Neural cell (in vitro differentiated cells): ENCODE measurements at regions not wholly inside any gene's neighbourhood (a gene's known extent, or its start where the extent isn't known, plus 50 kb on each side); places are given as distances from the start of the nearest gene placed in this dataset.

Source experiments
- H2AFZ ChIP-seq: fragments of 200-600, 300-800 bp; sonication (generic), shearing (Covaris generic); 2 replicates; pipeline ENCODE4 v1.6.0; 2014; ENCODE audit warnings: low read depth, mild to moderate bottlenecking, antibody characterized with exemption, low read length, moderate library complexity
- H3F3A ChIP-seq: fragments of 200-600 bp; shearing (Covaris generic); 2 replicates; pipeline ENCODE4 v1.6.1; 2016; ENCODE audit warnings: mild to moderate bottlenecking, moderate library complexity, mixed read lengths, antibody characterized with exemption, low read length; ENCODE audit not compliant: insufficient read depth, poor library complexity, severe bottlenecking
- H3K27ac ChIP-seq: fragments of 200-600, 300-800 bp; sonication (generic), shearing (Covaris generic); 2 replicates; pipeline ENCODE4 v1.5.1; 2014; ENCODE audit warnings: mild to moderate bottlenecking, low read length, moderate library complexity
- H3K27me3 ChIP-seq: fragments of 300-800, 200-600 bp; sonication (generic), shearing (Covaris generic); 2 replicates; pipeline ENCODE4 v1.6.0; 2014; ENCODE audit warnings: mild to moderate bottlenecking, low read depth, low read length, moderate library complexity; ENCODE audit not compliant: insufficient read depth
- H3K36me3 ChIP-seq: fragments of 300-800, 200-600 bp; sonication (generic), shearing (Covaris generic); 2 replicates; pipeline ENCODE4 v1.5.1; 2014; ENCODE audit warnings: mild to moderate bottlenecking, antibody characterized with exemption, low read length, moderate library complexity; ENCODE audit not compliant: insufficient read depth
- H3K4me2 ChIP-seq: fragments of 300-800, 200-600 bp; sonication (generic), shearing (Covaris generic); 2 replicates; pipeline ENCODE4 v1.6.0; 2014; ENCODE audit warnings: mild to moderate bottlenecking, low read length
- H3K4me3 ChIP-seq: fragments of 300-800, 200-600 bp; sonication (generic), shearing (Covaris generic); 2 replicates; pipeline ENCODE4 v1.5.1; 2014; ENCODE audit warnings: mild to moderate bottlenecking, low read length, moderate library complexity
- H3K79me2 ChIP-seq: fragments of 200-600 bp; shearing (Covaris generic); replicated peaks from 2 replicates; pipeline ENCODE4 v1.6.0; 2014; ENCODE audit warnings: mild to moderate bottlenecking, low read length, moderate library complexity; ENCODE audit not compliant: insufficient read depth
- H3K9ac ChIP-seq: fragments of 300-800, 200-600 bp; sonication (generic), shearing (Covaris generic); 2 replicates; pipeline ENCODE4 v1.6.1; 2016; ENCODE audit warnings: mild to moderate bottlenecking, low read length, mixed read lengths
- H3K9me2 ChIP-seq: fragments of 200-600 bp; shearing (Covaris generic); 2 replicates; pipeline ENCODE4 v1.6.1; 2016; ENCODE audit warnings: mild to moderate bottlenecking, low read length, mixed read lengths; ENCODE audit not compliant: insufficient read depth
- H3K9me3 ChIP-seq: fragments of 200-600, 300-800 bp; sonication (generic), shearing (Covaris generic); 2 replicates; pipeline ENCODE4 v1.6.1; 2016; ENCODE audit warnings: mild to moderate bottlenecking, mixed run types, low read length, moderate library complexity, mixed read lengths
- H4K20me1 ChIP-seq: fragments of 200-600 bp; shearing (Covaris generic); 2 replicates; pipeline ENCODE4 v1.6.1; 2016; ENCODE audit warnings: mild to moderate bottlenecking, mixed run types; ENCODE audit not compliant: insufficient read depth
- CTCF ChIP-seq: fragments of 450-650 bp; IDR thresholded peaks from 2 replicates; pipeline ENCODE4 v1.5.1; 2014; ENCODE audit warnings: antibody characterized with exemption, mild to moderate bottlenecking, moderate library complexity; ENCODE audit not compliant: poor library complexity, severe bottlenecking
- EP300 ChIP-seq: fragments of 450-650 bp; conservative IDR thresholded peaks from 2 replicates; pipeline ENCODE4 v1.6.1; 2014; ENCODE audit warnings: antibody characterized with exemption, mild to moderate bottlenecking, moderate library complexity; ENCODE audit not compliant: poor library complexity, severe bottlenecking
- EZH2 ChIP-seq: fragments of 200-600, 300-800 bp; shearing (Covaris generic), sonication (generic); IDR thresholded peaks from 2 replicates; pipeline ENCODE4 v1.6.1; 2014; ENCODE audit warnings: antibody characterized with exemption, low read length, borderline replicate concordance, mild to moderate bottlenecking; ENCODE audit not compliant: insufficient read depth, poor library complexity, severe bottlenecking
- MXI1 ChIP-seq: fragments of 450-650 bp; conservative IDR thresholded peaks from 2 replicates; pipeline ENCODE4 v1.6.1; 2014; ENCODE audit warnings: antibody characterized with exemption, mild to moderate bottlenecking; ENCODE audit not compliant: poor library complexity, severe bottlenecking
- POLR2AphosphoS5 ChIP-seq: IDR thresholded peaks from 2 replicates; pipeline ENCODE4 v1.6.1; 2012
- RAD21 ChIP-seq: fragments of 450-650 bp; conservative IDR thresholded peaks from 2 replicates; pipeline ENCODE4 v1.6.1; 2014; ENCODE audit warnings: antibody characterized with exemption, mild to moderate bottlenecking, moderate library complexity
- SMC3 ChIP-seq: fragments of 450-650 bp; conservative IDR thresholded peaks from 2 replicates; pipeline ENCODE4 v1.6.1; 2014; ENCODE audit warnings: antibody characterized with exemption, mild to moderate bottlenecking, moderate library complexity; ENCODE audit not compliant: poor library complexity
- TAF1 ChIP-seq: IDR thresholded peaks from 2 replicates; pipeline ENCODE4 v1.6.1; 2012; ENCODE audit warnings: low read depth
- TF ChIP-seq, protein P1 (sequence below): IDR thresholded peaks from 2 replicates; pipeline ENCODE4 v1.6.1; 2012; ENCODE audit warnings: borderline replicate concordance

GRCh38 chr2:42843131-42843530 is 50.7 kb upstream of the HAAO start:
- no peaks in the 10 kb centered on the region for H3F3A ChIP-seq
- no peak overlapping the region for H3K9ac ChIP-seq
- no peaks in the 10 kb centered on the region for H4K20me1 ChIP-seq
- H3K9me3 ChIP-seq, result no peaks in the 10 kb centered on the region
- no peak overlapping the region for H3K4me2 ChIP-seq
- H2AFZ ChIP-seq, result no peak overlapping the region
- no peaks in the 10 kb centered on the region for H3K27me3 ChIP-seq
- H3K36me3 ChIP-seq, result no peaks in the 10 kb centered on the region
- no peak overlapping the region for H3K4me3 ChIP-seq
- H3K27ac ChIP-seq, result no peak overlapping the region
- no peaks in the 10 kb centered on the region for H3K79me2 ChIP-seq
- H3K9me2 ChIP-seq, result no peaks in the 10 kb centered on the region
- no peak for TF ChIP-seq POLR2AphosphoS5
- no peak for TF ChIP-seq EZH2
- TF ChIP-seq RAD21, result no peak
- TF ChIP-seq MXI1, result no peak
- TF ChIP-seq TAF1, result no peak
- TF ChIP-seq CTCF, result no peak
- TF ChIP-seq EP300, result no peak
- no peak for TF ChIP-seq SMC3
- TF ChIP-seq, protein P1, sequence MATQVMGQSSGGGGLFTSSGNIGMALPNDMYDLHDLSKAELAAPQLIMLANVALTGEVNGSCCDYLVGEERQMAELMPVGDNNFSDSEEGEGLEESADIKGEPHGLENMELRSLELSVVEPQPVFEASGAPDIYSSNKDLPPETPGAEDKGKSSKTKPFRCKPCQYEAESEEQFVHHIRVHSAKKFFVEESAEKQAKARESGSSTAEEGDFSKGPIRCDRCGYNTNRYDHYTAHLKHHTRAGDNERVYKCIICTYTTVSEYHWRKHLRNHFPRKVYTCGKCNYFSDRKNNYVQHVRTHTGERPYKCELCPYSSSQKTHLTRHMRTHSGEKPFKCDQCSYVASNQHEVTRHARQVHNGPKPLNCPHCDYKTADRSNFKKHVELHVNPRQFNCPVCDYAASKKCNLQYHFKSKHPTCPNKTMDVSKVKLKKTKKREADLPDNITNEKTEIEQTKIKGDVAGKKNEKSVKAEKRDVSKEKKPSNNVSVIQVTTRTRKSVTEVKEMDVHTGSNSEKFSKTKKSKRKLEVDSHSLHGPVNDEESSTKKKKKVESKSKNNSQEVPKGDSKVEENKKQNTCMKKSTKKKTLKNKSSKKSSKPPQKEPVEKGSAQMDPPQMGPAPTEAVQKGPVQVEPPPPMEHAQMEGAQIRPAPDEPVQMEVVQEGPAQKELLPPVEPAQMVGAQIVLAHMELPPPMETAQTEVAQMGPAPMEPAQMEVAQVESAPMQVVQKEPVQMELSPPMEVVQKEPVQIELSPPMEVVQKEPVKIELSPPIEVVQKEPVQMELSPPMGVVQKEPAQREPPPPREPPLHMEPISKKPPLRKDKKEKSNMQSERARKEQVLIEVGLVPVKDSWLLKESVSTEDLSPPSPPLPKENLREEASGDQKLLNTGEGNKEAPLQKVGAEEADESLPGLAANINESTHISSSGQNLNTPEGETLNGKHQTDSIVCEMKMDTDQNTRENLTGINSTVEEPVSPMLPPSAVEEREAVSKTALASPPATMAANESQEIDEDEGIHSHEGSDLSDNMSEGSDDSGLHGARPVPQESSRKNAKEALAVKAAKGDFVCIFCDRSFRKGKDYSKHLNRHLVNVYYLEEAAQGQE, result no peak

- Histone ChIP-seq H4K20me1 (no peaks in the 10 kb centered on the region), H3K79me2 (no peaks in the 10 kb centered on the region), H3K9ac (no peak overlapping the region), H3K9me2 (no peaks in the 10 kb centered on the region), H3K36me3 (no peaks in the 10 kb centered on the region), H3K27ac (no peak overlapping the region), H3K27me3 (no peaks in the 10 kb centered on the region), H3K4me3 (no peak overlapping the region), H3F3A (no peaks in the 10 kb centered on the region), H3K9me3 (no peaks in the 10 kb centered on the region), H3K4me2 (no peak overlapping the region), H2AFZ (no peak overlapping the region)
- TF ChIP-seq, protein P1, result no peak
- TF ChIP-seq MXI1 (no peak), POLR2AphosphoS5 (no peak), CTCF (no peak), RAD21 (no peak), EP300 (no peak)
Measured at GRCh38 chr2:42842466-42842865, 50.1 kb upstream of the HAAO start.
